Activated CD8-positive, alpha-beta T cell treated with anti-CD3 and anti-CD28 coated beads for 36 hours (primary cell): ENCODE measurements at regions not wholly inside any gene's neighbourhood (a gene's known extent, or its start where the extent isn't known, plus 50 kb on each side); places are given as distances from the start of the nearest gene placed in this dataset.
"Not testable (repeated sequence)": the region's sequence is repeated elsewhere in the genome, so short reads cannot be mapped to it uniquely, and the experiment has no call there.

Experiments
- ATAC-seq: fragments of 200-7000 bp; cut with Tn5 transposase; one replicate; pipeline ENCODE4 v1.10.0; 2021; ENCODE audit warnings: mild to moderate bottlenecking, moderate library complexity
- CTCF ChIA-PET: fragments of 350-600 bp; sonication (Branson Sonifier 250); formaldehyde crosslinking; loops from one replicate; lab custom pipeline; 2021; ENCODE audit warnings: antibody characterized with exemption; lab: Charles Lee
- POLR2A ChIA-PET: fragments of 350-600 bp; sonication (Branson Sonifier 250); formaldehyde crosslinking; loops from one replicate; lab custom pipeline; 2021; ENCODE audit warnings: antibody characterized with exemption; lab: Charles Lee
- DNase-seq: peaks from one replicate; pipeline ENCODE4 v3.0.0-alpha.2; 2020
- H3K27ac Mint-ChIP-seq: one replicate; pipeline ENCODE4 v1.8.0; 2021; ENCODE audit warnings: mild to moderate bottlenecking, mixed read lengths
- H3K27me3 Mint-ChIP-seq: one replicate; pipeline ENCODE4 v1.8.0; 2021; ENCODE audit warnings: mixed read lengths
- H3K36me3 Mint-ChIP-seq: one replicate; pipeline ENCODE4 v1.8.0; 2021; ENCODE audit warnings: low read depth, mixed read lengths
- H3K4me1 Mint-ChIP-seq: one replicate; pipeline ENCODE4 v1.8.0; 2021; ENCODE audit warnings: low read depth, mixed read lengths
- H3K4me3 Mint-ChIP-seq: one replicate; pipeline ENCODE4 v1.8.0; 2021; ENCODE audit warnings: mild to moderate bottlenecking, moderate library complexity, mixed read lengths
- H3K9me3 Mint-ChIP-seq: one replicate; pipeline ENCODE4 v1.8.0; 2021; ENCODE audit warnings: mixed read lengths
- intact Hi-C: fragments of 100-400 bp; cut with micrococcal nuclease; formaldehyde crosslinking; loops from one replicate; pipeline ENCODE4 v1.10.0; 2022
- TF ChIP-seq, protein P1 (sequence below): fragments of 200-600 bp; IDR thresholded peaks from one replicate; pipeline ENCODE4 v1.8.0; 2022; ENCODE audit warnings: antibody characterized with exemption, mild to moderate bottlenecking

DNA sequence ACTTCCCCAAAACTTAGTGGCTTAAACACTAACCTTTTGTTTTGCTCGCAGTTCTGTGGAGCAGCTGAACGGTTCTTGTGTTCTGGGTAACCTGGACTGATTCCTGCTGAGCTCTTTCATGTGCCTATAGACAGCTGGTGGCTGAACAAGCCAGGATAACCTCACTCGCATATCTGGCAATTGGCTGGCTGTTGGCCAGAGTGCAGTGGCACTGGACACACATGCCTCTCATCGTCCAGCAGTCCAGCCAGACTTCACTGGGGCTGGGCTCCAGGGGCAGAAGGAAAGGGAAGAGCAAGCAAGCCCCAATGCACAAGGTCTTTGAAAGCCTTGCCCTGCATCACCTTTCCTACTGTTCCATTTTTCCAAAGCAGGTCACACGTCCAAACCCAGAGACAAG, 53.6 kb upstream of the GATA2 start:
- ATAC-seq: no peak
- intact Hi-C loops: no loop called here
- TF ChIP-seq, protein P1, sequence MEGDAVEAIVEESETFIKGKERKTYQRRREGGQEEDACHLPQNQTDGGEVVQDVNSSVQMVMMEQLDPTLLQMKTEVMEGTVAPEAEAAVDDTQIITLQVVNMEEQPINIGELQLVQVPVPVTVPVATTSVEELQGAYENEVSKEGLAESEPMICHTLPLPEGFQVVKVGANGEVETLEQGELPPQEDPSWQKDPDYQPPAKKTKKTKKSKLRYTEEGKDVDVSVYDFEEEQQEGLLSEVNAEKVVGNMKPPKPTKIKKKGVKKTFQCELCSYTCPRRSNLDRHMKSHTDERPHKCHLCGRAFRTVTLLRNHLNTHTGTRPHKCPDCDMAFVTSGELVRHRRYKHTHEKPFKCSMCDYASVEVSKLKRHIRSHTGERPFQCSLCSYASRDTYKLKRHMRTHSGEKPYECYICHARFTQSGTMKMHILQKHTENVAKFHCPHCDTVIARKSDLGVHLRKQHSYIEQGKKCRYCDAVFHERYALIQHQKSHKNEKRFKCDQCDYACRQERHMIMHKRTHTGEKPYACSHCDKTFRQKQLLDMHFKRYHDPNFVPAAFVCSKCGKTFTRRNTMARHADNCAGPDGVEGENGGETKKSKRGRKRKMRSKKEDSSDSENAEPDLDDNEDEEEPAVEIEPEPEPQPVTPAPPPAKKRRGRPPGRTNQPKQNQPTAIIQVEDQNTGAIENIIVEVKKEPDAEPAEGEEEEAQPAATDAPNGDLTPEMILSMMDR: no peak
- Mint-ChIP-seq H3K27ac (no peak overlapping the region), H3K9me3 (peaks cover 2% of the 10 kb centered on the region), H3K4me3 (no peak overlapping the region), H3K4me1 (no peaks in the 10 kb centered on the region), H3K36me3 (peaks cover 1% of the 10 kb centered on the region), H3K27me3 (peaks cover 10% of the 10 kb centered on the region)
- no peak for DNase-seq
- CTCF ChIA-PET: no interaction called here
- POLR2A ChIA-PET: no interaction called here

DNA sequence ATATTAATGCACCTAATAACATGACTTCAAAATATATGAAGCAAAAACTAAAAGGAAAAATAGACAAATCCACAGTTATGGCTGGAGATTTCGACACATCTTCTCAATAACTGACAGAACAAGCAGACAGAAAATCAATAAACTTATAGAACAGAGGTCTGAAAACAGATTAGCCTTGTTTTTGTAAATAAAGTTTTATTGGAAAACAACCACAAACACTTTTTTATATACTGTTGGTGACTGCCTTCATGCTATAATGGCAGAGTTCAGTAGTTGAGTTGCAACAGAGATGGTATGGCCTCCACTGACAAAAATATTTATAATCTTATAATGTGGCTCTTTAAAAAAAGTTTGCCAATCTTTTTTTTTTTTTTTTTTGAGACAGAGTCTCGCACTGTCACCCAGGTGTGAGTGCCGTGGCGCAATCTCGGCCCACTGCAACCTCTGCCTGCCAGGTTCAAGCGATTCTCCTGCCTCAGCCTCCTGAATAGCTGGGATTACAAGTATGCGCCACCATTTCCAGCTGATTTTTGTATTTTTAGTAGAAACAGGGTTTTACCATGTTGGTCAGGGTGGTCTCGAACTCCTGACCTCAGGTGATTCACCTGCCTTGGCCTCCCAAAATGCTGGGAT, 52.2 kb upstream of the GATA2 start:
- peaks cover 10% of the 10 kb centered on the region for H3K27me3 Mint-ChIP-seq
- peaks cover 2% of the 10 kb centered on the region for H3K9me3 Mint-ChIP-seq
- ChIA-PET CTCF (no interaction called here), POLR2A (no interaction called here)
- peaks cover 1% of the 10 kb centered on the region for H3K36me3 Mint-ChIP-seq
- H3K4me3 Mint-ChIP-seq: no peak overlapping the region
- TF ChIP-seq, protein P1: no peak
- DNase-seq (no peak), ATAC-seq (no peak)
- no peaks in the 10 kb centered on the region for H3K4me1 Mint-ChIP-seq
- intact Hi-C loops: no loop called here
- no peak overlapping the region for H3K27ac Mint-ChIP-seq

DNA sequence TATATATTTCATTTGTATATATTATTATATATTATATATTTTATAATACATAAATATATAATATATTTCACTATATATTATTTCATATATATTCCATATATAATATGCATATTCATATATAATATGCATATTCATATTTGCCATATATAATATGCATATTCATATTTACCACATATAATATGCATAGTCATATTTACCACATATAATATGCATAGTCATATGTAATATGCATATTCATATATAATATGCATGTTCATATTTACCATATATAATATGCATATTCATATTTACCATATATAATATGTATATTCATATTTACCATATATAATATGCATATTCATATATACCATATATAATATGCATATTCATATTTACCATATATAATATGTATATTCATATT, 51.2 kb upstream of the GATA2 start:
- no peak for ATAC-seq
- Mint-ChIP-seq H3K27ac (no peak overlapping the region), H3K4me3 (no peak overlapping the region), H3K4me1 (no peaks in the 10 kb centered on the region), H3K9me3 (peaks cover 2% of the 10 kb centered on the region), H3K36me3 (peaks cover 1% of the 10 kb centered on the region), H3K27me3 (peaks cover 16% of the 10 kb centered on the region)
- intact Hi-C loops: no loop called here
- CTCF ChIA-PET: no interaction called here
- POLR2A ChIA-PET: no interaction called here
- no peak for DNase-seq
- TF ChIP-seq, protein P1: no peak

DNA sequence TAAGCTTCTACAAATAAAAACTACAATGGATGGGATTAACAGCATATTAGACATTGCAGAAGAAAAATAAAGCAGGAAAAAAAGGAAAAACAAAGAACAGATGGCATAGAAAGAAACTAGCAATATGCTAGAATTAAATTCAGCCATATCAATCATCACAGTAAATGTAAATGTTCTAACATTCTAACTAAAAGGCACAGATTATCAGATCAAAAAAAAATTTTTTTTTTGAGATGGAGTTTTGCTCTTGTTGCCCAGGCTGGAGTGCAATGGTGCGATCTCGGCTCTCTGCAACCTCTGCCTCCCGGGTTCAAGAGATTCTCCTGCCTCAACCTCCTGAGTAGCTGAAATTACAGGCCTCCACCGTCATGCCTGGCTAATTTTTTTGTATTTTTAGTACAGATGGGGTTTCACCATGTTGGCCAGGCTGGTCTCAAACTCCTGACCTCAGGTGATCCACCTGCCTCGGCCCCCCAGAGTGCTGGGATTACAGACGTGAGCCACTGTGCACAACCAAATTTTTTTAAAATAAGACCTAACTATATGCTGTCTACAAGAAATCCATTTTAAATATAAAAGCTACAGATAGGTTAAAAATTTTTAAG, 50.7 kb upstream of the GATA2 start:
- H3K9me3 Mint-ChIP-seq, H3K36me3 Mint-ChIP-seq, POLR2A ChIA-PET, intact Hi-C loops, CTCF ChIA-PET, H3K4me1 Mint-ChIP-seq, ATAC-seq, H3K4me3 Mint-ChIP-seq, H3K27ac Mint-ChIP-seq, DNase-seq: not testable (repeated sequence)
- peaks cover 16% of the 10 kb centered on the region for H3K27me3 Mint-ChIP-seq
